ENCODE measurements at regions not wholly inside any gene's neighbourhood (a gene's known extent, or its start where the extent isn't known, plus 50 kb on each side); places are given as distances from the start of the nearest gene placed in this dataset.

GRCh38 chr7:16069998-16070397 is 351.3 kb downstream of the CRPPA start (continued):
- no peak for TF ChIP-seq MITF (IDR thresholded peaks at IDR 0.05)

- H3K4me2 ChIP-seq (ENCODE audit: insufficient read depth, low read length), result no peak overlapping the region
- intact Hi-C loops (cut with micrococcal nuclease) (loop anchor here (10.0 kb wide), 1 partner anchor 463 kb away; no protein-coding TSS in a partner anchor), in situ Hi-C loops (cut with MboI) (loop anchor here (25.0 kb wide), 2 partner anchors 756 to 1356 kb away; no protein-coding TSS in a partner anchor)
- FAIRE-seq (no peak), DNase-seq (ENCODE audit: extremely low read depth in 1 of 4, low spot score in 3 of 4) (no peak), ATAC-seq (no peak)
- H3K27ac ChIP-seq (ENCODE audit: extremely low read depth, low read depth, low read length), result no peak overlapping the region
- CTCF ChIA-PET (ENCODE audit: low intra/inter-chr PET ratio), result no interaction called here
- no peak for TF ChIP-seq ZNF511 (CRISPR knock-in tag; IDR thresholded peaks at IDR 0.05)
- no peak for TF ChIP-seq TAL1 (IDR thresholded peaks at IDR 0.05)
- no peak for TF ChIP-seq JUNB (CRISPR knock-in tag; conservative IDR thresholded peaks at IDR 0.05)
- BruUV-seq (replicated peaks), result no TSS peak
- H3K4me3 ChIP-seq, result no peak overlapping the region
- H3K4me1 ChIP-seq (replicated peaks in 1 of 2; ENCODE audit: control insufficient read depth in 2 of 2, insufficient read depth in 2 of 2, low read length in 2 of 2), result no peaks in the 10 kb centered on the region
- no peaks in the 10 kb centered on the region for H4K20me1 ChIP-seq (replicated peaks; ENCODE audit: control insufficient read depth, insufficient read depth, low read length)
- no peaks in the 10 kb centered on the region for H3K36me3 ChIP-seq (ENCODE audit: control insufficient read depth, insufficient read depth, low read length)
- H3K27me3 ChIP-seq (ENCODE audit: control insufficient read depth in 2 of 2, insufficient read depth in 2 of 2, low read length in 2 of 2), result no peaks in the 10 kb centered on the region
- no peaks in the 10 kb centered on the region for H3K79me2 ChIP-seq (ENCODE audit: control insufficient read depth, insufficient read depth, low read length)
- POLR2A ChIA-PET, result no interaction called here
- no peaks in the 10 kb centered on the region for H3K9me3 ChIP-seq (replicated peaks; ENCODE audit: control insufficient read depth, insufficient read depth, low read depth, low read length)
- WGBS (ENCODE audit: insufficient coverage, low coverage, missing lambda C conversion rate), result 0% methylated on average over 2 of the region's 2 CpGs
- H3K9me1 ChIP-seq (ENCODE audit: control insufficient read depth, insufficient read depth, low read length), result no peaks in the 10 kb centered on the region
- H2AFZ ChIP-seq (ENCODE audit: low read depth, low read length), result no peak overlapping the region
- no peak overlapping the region for H3K9ac ChIP-seq (ENCODE audit: insufficient read depth in 1 of 2, low read depth in 2 of 2, low read length in 2 of 2)
Measured at GRCh38 chr7:16068183-16068582, 353.2 kb downstream of the CRPPA start.
